HG03442 (cell line): ENCODE measurements at regions not wholly inside any gene's neighbourhood (a gene's known extent, or its start where the extent isn't known, plus 50 kb on each side); places are given as distances from the start of the nearest gene placed in this dataset.

Source experiments
- ATAC-seq: cut with Tn5 transposase; IDR thresholded peaks from one replicate; pipeline ENCODE4 v1.9.1; 2021; ENCODE audit warnings: mild to moderate bottlenecking, moderate library complexity; ENCODE audit not compliant: unreplicated experiment

GRCh38 chr4:4606321-4606720 is 64.5 kb upstream of the STX18 start:
- no peak for ATAC-seq

GRCh38 chr4:4605849-4606248 is 64.0 kb upstream of the STX18 start:
- no peak for ATAC-seq

- no peak for ATAC-seq
Observed at GRCh38 chr4:4603592-4603991, 61.7 kb upstream of the STX18 start.

- ATAC-seq = no peak
Observed at GRCh38 chr4:4603067-4603466, 61.2 kb upstream of the STX18 start.

- no peak for ATAC-seq
Observed at GRCh38 chr4:4602468-4602867, 60.6 kb upstream of the STX18 start.

- no peak for ATAC-seq
Observed at GRCh38 chr4:4601803-4602369, 60.0 kb upstream of the STX18 start.

- ATAC-seq = no peak
Observed at GRCh38 chr4:4599481-4600275, 57.8 kb upstream of the STX18 start.

- no peak for ATAC-seq
Observed at GRCh38 chr4:4598851-4599411, 57.1 kb upstream of the STX18 start.

- ATAC-seq = no peak
Observed at GRCh38 chr4:4596720-4597119, 54.9 kb upstream of the STX18 start.

- no peak for ATAC-seq
Observed at GRCh38 chr4:4595252-4595651, 53.4 kb upstream of the STX18 start.

- no peak for ATAC-seq
Observed at GRCh38 chr4:4594285-4594920, 52.6 kb upstream of the STX18 start.

GRCh38 chr4:4593596-4594284 is 51.9 kb upstream of the STX18 start:
- no peak for ATAC-seq

GRCh38 chr4:4592414-4592813 is 50.6 kb upstream of the STX18 start:
- no peak for ATAC-seq
